HG02885 (cell line): ENCODE measurements at regions not wholly inside any gene's neighbourhood (a gene's known extent, or its start where the extent isn't known, plus 50 kb on each side); places are given as distances from the start of the nearest gene placed in this dataset.
"Not testable (repeated sequence)": the region's sequence is repeated elsewhere in the genome, so short reads cannot be mapped to it uniquely, and the experiment has no call there.

ENCODE experiments used
- ATAC-seq: cut with Tn5 transposase; IDR thresholded peaks from one replicate; pipeline ENCODE4 v1.9.1; 2021; ENCODE audit warnings: mild to moderate bottlenecking; ENCODE audit not compliant: unreplicated experiment, poor library complexity

DNA sequence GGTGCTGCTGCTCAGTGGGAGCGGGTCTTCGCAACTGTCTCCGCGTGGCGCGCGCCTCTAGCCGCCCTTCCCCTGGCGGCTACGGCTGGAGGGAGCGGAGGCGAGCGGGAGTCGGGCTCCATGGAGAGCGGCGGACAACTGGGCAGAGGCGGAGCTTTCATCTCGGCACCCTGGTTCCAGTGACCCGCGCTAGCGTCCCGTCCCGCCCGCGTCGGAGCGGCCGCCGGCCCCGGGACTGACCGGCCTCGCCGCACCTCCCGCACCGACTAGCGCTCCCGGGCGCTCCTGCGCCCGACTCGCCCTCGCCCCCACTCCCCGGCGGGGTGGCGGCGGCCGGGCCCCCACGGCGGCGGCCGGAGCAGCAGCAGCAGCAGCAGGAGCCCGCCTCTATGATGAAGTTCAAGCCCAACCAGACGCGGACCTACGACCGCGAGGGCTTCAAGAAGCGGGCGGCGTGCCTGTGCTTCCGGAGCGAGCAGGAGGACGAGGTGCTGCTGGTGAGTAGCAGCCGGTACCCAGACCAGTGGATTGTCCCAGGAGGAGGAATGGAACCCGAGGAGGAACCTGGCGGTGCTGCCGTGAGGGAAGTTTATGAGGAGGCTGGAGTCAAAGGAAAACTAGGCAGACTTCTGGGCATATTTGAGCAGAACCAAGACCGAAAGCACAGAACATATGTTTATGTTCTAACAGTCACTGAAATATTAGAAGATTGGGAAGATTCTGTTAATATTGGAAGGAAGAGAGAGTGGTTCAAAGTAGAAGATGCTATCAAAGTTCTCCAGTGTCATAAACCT lies 69.2 kb upstream of the NOTCH2NLA start:
- peak; percentile 39 for ATAC-seq

DNA sequence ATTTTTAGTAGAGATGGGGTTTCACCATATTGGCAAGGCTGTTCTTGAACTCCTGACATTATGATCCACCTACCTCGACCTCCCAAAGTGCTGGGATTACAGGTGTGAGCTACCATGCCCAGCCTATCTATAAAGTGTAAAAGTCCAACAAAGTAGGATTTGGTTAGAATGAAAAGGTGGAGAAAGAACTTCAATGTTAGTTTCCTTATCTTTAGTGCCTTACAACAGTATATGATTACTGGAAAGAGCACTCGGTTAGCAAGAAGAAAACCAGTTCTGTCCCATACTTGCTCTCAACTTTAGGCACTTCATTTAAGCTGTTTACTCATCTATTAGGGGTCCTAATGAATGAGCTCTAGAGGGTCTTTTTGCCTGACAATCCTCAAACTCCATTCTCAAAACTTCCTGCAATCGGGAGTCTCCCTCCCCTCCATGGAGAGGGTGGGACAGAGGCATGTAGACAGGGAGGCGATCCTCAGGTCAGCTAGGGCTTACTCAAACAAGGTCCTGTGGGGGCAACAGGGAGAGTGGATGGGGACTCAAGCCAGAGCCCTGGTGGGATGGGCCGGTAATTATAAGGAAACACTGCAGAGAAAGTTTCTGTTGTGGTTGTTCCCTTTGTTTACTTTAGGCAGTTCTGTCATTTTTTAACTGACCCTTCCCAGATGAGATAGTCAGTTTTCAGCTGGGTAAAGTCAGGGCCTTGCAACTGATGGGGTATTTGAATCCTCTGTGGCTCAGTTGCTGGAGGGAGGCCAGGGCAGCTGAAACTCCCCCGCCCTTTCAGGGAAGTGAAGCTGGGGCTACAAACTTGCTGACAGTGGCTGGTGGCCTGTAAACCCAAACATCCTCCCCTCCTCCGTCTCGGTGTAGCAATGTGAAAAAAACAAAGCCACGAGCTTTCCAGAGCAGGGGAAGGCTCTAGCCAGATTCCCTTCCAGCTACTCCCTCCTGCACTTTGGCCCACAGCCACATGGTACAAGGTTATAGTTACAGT lies 64.4 kb upstream of the NOTCH2NLA start:
- peak; percentile 75 for ATAC-seq

DNA sequence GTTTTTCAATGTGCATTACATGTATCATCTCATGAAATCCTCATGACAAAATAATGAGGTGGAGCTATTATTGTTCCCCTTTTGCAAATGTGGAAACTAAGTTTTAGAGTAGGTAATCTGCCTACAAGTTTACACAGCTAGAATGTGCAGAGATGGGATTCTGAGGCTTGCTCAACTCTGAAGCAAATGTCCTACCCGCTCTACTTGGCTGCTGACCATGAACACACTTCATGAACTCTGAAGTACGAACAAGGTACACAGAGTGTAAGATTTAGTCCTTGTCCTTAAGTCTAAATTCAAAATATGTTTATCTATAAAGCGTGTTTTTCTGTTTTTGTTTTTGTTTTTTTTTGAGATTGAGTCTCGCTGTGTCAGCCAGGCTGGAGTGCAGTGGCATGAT lies 63.6 kb upstream of the NOTCH2NLA start:
- ATAC-seq, result not testable (repeated sequence)

DNA sequence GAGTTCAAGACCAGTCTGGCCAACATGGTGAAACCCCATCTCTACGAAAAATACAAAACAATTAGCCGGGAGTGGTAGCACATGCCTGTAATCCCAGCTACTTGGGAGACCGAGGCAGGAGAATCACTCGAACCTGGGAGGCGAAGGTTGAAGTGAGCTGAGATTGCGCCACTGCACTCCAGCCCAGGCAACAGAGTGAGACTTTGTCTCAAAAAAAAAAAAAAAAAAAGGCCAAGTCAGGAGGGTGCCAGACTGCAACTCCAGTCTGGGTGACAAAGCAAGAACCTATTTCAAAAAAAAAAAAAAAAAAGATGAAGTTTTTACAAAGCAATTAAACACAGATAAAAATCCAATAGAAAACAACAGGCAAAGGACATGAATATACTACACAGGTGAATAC lies 59.1 kb upstream of the NOTCH2NLA start:
- not testable (repeated sequence) for ATAC-seq

DNA sequence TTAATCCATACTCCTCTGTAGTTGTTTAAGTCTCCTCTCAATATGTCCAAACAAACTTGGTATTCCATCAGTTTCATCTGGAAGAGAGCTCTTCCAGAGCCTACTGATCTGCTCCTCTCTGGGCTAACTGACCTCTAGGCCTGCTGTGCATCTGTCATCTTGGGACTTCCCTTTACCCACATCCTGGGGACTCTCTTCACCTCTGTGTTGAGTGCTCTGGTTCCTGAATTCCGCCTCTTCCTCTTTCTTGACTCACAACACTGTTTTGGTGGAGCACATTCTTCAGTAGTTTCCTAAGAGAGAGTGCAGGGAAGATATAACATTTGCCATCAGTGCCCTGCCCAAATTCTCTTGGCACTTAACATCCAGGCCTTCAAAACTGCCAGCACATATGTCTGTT lies 55.9 kb upstream of the NOTCH2NLA start:
- peak; percentile 55 for ATAC-seq

DNA sequence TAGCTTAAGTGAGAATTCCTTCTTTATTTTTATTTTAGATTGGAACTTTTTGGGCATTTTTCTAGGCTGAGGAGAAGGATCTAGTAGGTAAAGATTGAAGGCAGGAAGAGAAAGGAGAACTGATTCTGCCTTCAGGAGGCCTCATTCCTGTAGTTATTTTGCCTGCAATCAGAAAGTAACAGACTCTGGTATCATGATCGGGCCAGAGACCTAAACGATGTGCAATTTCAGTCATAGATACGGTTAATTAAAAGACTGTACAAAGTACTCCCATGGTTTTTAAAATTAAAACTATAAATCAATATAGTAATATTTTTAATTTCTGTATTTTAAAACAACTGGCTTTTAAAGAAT lies 54.7 kb upstream of the NOTCH2NLA start:
- ATAC-seq, result peak; percentile 57

DNA sequence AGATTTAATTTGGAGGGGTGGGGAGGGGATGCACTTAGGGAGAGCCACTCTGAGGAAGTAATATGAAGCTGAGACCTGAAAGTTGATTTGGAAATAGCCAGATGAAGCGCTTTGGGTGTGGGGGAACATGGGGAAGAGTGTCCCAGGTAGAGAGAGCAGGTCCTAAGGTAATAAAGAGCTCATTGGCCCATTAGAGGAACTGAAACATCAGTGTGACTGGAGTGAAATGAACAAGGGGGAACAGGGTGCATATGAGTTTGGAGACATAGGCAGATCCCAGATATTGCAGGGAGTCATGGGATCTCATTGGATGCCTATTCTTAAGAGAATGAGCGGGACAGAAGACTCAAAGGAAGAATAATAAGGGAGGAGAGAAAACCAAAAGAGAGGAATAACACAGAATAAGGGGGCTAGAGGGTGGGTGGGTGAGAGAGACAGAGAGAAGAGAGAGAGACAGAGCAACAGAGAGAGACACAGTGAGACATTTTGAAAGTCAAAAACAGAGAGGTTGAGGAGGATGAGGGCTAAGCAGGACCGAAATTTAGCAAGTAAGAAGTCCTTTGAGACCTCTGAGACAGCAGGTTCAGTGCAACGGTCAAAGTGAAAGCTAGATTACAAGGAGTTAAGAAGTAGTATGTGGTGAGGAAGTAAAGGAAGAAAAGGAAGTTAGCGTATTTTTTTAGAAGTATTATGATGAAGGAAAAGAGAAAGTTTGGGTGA lies 54.1 kb upstream of the NOTCH2NLA start:
- ATAC-seq, result peak; percentile 83

DNA sequence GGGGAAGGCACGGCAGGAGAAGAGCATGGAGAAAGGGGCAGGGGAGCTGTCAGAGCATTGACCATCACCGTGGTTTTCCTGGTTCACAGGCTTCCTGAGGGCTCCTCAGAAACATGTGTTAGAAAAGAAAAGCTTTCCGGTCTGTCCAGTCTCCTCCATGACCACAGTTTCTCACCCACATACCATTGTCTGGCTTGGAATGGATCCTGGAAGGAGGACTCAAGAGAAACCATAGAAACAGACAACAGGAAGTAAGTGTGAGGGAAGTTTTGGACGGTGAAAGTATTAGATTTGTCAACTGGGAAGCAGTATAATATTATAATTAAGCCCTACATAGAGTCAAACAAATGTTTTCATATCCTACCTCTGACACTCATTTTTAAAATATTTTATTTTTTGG lies 52.7 kb upstream of the NOTCH2NLA start:
- not testable (repeated sequence) for ATAC-seq

DNA sequence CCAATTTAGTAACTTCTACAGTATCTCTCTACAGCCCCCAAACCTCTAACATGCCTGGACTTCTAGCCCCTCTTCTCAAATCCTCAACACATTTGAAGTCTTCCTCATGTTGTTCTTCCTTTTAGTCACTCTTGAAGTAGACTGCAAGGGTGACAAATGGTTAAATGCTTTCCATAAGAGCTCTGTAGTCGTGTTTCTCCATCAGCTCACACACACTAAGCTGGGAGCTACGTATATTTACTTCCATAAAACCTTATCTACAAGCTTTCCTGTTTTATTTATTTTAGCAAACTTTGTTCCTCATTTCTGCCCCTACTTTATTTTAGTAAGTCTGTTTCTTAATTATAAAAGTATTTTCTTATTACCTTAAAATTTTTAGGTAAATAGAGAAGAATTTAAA lies 49.9 kb upstream of the NOTCH2NLA start:
- ATAC-seq, result not testable (repeated sequence)
